AG09309 (cell line): ENCODE measurements at regions not wholly inside any gene's neighbourhood (a gene's known extent, or its start where the extent isn't known, plus 50 kb on each side); places are given as distances from the start of the nearest gene placed in this dataset.

Experiments
- DNase-seq: peaks from one replicate; pipeline ENCODE4 v3.0.0-alpha.2; 2010; ENCODE audit warnings: low read depth
- H3K4me3 ChIP-seq: 2 replicates; pipeline ENCODE4 v1.5.1; 2011; ENCODE audit warnings: mild to moderate bottlenecking, low read depth, low read length, moderate library complexity; ENCODE audit not compliant: control insufficient read depth
- TF ChIP-seq, protein P1 (sequence below): IDR thresholded peaks from 2 replicates; pipeline ENCODE4 v1.5.1; 2011; ENCODE audit warnings: mild to moderate bottlenecking, low read depth, low read length, inconsistent platforms; ENCODE audit not compliant: insufficient read depth, control insufficient read depth; ENCODE audit errors: missing control alignments

DNA sequence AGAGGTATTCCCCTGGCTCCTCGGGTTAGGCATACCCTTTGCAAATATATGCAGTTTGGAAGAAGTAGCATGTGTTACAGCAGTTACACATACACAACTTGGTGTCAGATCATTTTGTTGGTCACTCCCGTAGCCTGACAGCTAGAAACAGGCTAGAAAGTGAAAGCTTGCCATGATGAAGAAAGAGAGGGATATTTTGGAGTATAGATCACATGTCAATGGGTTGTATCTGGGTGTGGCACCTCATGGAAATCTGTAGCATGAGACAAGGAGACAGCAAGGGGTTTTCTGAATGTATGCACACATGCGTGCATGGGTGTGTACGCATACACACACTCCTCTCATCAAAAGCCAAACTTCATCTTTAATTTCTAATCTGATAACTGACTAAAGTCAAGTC is 1914.5 kb upstream of the PIK3C3 start:
- no peak overlapping the region for H3K4me3 ChIP-seq
- TF ChIP-seq, protein P1, sequence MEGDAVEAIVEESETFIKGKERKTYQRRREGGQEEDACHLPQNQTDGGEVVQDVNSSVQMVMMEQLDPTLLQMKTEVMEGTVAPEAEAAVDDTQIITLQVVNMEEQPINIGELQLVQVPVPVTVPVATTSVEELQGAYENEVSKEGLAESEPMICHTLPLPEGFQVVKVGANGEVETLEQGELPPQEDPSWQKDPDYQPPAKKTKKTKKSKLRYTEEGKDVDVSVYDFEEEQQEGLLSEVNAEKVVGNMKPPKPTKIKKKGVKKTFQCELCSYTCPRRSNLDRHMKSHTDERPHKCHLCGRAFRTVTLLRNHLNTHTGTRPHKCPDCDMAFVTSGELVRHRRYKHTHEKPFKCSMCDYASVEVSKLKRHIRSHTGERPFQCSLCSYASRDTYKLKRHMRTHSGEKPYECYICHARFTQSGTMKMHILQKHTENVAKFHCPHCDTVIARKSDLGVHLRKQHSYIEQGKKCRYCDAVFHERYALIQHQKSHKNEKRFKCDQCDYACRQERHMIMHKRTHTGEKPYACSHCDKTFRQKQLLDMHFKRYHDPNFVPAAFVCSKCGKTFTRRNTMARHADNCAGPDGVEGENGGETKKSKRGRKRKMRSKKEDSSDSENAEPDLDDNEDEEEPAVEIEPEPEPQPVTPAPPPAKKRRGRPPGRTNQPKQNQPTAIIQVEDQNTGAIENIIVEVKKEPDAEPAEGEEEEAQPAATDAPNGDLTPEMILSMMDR, result no peak
- DNase-seq, result no peak

DNA sequence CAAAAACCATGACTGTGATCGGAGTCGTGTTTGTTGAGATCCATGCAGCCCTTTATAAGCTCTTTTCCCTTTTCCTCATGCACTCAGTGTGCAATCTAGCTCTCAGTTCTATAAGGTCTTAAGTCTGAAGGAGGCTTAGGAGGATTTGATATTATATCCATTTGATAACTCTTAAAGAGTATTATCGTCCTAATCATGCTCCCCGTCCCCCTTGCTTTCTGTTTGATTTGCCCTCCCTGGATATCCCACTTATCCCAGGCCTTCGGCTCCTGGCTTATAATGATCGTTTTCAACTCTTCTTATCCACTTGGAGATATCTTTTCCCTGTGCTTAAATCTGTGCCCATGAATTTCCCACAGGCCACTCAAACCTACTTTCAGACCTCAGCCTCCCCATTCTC is 1917.7 kb upstream of the PIK3C3 start:
- DNase-seq, result no peak
- no peak overlapping the region for H3K4me3 ChIP-seq
- TF ChIP-seq, protein P1, result no peak

DNA sequence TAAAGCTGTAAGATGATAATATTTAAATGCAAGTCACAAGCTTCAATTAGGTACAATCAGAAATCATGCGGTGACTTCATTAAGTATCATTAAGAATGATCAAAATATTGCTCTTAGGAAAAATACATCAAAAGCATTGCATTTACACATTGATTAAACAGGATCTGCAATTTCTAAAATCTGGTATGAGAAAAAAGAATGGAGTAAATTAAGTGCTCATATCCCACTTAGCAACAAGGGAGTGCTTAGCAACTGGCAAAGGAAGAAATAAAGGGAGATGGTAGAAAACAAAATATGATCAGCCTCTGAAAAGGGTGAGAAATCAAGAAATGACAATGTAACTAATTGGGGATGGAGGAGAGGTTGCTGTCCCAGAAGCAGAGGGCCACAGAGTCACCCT is 1918.2 kb upstream of the PIK3C3 start:
- no peak for DNase-seq
- TF ChIP-seq, protein P1, result no peak
- H3K4me3 ChIP-seq, result no peak overlapping the region

DNA sequence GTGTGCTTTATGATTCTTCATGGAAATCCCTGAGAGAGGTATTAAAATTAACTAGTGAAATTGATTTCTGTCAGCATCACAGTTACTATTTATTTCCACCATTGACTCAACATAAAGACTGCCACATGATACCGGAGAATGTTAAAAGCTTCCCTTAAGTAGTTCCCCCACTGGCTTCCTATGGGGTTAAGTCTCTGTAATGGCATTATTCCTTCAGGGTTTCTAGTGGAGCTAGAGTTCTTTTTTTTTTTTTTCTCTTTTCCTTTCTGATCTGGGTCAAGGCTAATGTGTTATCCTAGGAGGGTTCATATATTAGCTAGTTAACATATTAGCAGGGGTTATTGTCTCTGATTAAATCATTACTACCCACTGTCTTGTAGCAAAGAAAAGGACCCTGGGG is 1919.1 kb upstream of the PIK3C3 start:
- TF ChIP-seq, protein P1, result no peak
- no peak for DNase-seq
- H3K4me3 ChIP-seq, result no peak overlapping the region

DNA sequence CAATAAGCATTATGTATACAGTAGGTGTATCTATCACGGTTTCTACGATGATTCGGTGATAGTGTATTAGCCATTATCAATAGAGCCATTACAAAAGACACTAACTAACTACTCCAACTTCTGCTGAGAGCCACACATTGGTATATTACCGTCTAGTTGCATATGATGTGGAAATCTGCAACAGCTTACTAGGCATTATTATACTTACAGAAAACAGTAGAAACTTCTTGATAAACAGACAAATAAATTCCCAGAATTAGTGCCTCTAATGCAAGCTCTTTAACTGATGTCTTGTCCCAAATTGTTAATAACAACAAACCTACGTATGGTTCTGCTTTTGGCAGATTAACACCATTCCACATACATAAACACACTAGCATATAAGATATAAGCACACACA is 1923.0 kb upstream of the PIK3C3 start:
- H3K4me3 ChIP-seq, result no peak overlapping the region
- DNase-seq, result no peak
- TF ChIP-seq, protein P1, result no peak

DNA sequence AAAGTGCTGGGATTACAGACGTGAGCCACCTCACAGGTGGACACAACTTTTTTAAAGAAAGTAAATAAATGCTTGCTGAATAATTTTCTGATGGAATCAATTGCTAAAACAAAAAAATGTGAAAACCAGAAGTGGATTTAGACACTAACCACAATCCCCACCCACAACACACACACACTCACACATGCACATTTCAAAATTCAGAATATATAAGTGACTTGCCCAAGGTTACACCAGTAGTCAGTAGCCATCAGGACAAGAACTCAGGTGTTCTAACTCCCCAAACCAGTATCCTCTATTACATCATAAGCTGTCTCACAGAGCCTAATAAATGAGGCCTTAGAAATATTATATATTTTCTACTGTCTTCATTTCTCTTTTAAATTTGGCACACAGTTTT is 1923.6 kb upstream of the PIK3C3 start:
- H3K4me3 ChIP-seq, result no peak overlapping the region
- no peak for DNase-seq
- TF ChIP-seq, protein P1, result no peak

DNA sequence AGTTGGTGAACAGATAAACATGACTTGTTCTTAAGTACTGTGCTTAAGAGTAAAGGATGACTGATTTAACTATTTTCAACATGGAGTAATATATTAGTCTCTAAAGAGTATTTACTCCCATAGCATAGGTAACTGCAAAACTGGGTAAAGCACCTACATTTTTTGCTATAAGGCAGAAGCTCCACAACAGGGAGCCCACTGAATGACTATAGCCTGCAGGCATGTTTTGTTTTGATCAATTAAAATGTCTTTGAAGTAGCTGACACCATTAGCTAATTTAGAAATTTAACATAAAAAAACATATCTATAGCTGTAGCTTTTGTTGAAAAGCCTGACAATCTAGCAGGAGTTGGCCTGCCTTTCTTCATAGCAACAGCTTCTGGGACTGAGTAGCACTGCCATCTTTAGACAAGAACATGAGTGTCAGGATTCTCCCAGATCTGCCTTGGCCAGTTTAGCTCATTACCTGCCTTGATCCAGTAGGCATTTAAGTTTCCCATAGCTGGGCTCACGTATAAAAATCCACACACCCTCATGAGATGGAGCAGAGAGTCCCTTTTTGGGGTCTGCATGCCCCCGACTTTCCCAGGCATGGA is 1935.1 kb upstream of the PIK3C3 start:
- TF ChIP-seq, protein P1, result no peak
- DNase-seq, result no peak
- H3K4me3 ChIP-seq, result no peak overlapping the region
